Stimulated activated CD8-positive, alpha-beta memory T cell treated with anti-CD3 and anti-CD28 coated beads, Interleukin-15, amount 100 ng/mL, for 48 hours (primary cell): ENCODE measurements at regions not wholly inside any gene's neighbourhood (a gene's known extent, or its start where the extent isn't known, plus 50 kb on each side); places are given as distances from the start of the nearest gene placed in this dataset.

Source experiments
- DNase-seq, 2 donors: peaks; one replicate each; pipeline ENCODE4 v3.0.0-alpha.2; 2020; ENCODE audit warnings: low read depth in 2 of 2

- DNase-seq = no peak
These were observed 326.7 kb downstream of the ATP23 start for GRCh38 chr12:58268069-58268468.

- no peak for DNase-seq
These were observed 328.1 kb downstream of the ATP23 start for GRCh38 chr12:58269476-58269875.

DNA sequence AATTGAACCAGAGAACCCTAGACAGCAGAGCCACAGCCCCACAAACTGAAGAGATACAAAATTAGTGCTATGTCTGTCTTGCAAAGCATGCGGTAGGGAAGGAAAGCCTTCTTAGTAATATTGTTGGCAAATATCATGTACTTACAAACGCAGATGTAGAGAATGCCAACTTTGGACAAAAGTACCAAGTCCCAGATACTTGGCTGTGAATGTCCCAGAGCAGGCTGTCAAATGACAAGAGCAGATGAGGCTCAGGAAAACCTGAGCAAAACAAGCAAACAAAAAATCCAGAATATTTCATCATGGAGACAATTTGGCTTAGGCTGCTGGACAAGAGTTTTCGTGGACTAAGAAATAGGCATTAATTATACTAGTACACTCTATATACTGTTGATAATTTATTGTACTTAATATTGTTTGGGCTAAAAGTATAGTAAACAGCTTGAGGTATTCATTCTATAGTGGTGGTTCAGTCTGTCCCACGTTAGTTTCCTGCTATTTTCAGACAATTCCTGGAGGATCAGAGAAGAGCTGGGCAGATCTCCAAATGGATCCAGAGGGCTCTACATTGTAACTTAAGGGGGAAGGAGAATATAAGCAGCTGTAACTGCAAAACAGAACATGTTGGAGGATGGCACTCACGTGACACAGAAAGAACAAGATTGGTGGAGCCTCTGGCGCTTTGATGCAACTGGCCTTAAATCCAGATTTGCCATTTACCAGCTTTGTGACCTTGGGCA lies 329.8 kb downstream of the ATP23 start:
- DNase-seq = no peak

GRCh38 chr12:58272461-58272860 lies 331.1 kb downstream of the ATP23 start:
- DNase-seq = no peak

DNA sequence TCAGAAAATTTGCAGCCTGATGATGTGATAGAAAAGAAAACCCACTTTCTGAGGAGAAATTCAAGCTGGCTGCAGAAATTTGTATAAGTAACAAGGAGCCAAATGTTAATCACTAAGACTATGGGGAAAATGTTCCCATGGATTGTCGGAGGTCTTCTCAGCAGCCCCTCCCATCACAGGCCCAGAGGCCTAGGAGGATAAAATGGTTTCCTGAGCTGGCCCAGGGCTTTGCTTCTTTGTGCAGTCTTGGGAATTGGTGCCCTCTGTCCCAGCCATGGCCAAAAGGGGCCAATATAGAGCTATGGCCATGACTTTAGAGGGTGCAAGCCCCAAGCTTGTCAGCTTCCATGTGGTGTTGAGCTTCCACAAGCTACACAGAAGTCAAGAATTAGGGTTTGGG lies 335.9 kb downstream of the ATP23 start:
- DNase-seq = no peak

- DNase-seq = no peak
These were observed 342.2 kb downstream of the ATP23 start for GRCh38 chr12:58283553-58283952.

DNA sequence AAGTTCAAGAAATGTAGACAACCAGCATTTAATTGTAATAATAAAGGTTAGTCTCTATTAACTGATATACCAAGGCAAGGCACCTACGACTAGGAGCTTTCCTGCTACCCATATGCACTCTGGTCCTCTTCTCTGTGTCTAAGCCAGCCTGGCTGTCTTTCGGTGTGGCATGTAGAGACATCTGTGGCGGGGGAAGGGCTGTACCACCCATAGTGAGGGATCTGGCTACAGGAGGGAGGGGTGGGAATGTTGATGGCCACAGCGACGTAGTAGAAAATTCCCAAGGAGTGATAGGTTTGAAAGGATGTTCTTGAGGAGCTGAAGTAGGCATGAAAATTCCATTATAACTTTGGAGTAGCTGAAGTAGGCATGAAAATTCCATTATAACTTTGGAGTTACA lies 344.2 kb downstream of the ATP23 start:
- no peak for DNase-seq

GRCh38 chr12:58286353-58286752 lies 345.0 kb downstream of the ATP23 start:
- DNase-seq = no peak

- DNase-seq = no peak
These were observed 346.8 kb downstream of the ATP23 start for GRCh38 chr12:58288190-58288589.

GRCh38 chr12:58291106-58291505 lies 349.7 kb downstream of the ATP23 start:
- DNase-seq = no peak

DNA sequence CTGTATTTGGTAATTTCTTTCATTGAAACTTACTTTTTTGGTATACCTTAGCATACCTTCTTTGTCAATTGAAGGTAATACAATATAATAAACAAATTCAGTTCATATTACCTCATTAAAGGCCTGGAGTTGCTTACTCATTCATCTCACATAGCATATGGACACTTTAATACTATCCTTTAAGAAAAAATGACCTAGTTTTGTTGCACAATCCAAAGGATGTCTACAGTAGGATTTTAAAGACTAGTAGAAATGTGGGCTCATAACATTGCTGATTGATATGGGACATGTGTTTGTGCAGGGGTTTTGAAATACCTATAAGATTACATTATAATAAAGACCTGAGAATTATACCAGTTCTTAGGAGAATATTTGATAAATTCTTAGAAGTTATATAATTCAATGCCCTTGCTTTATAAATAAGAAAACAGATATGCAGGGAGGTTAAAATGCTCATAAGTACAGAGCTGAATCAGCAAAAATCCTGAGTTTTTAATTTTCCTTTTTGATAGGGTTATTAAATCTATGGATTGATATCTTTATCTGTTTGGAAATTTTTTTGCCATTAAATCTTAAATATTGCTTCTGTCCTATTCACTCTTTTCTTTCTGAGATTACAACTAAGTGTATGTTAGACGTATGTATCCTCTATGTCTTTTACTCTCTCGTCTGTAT lies 352.1 kb downstream of the ATP23 start:
- no peak for DNase-seq

GRCh38 chr12:58295268-58295667 lies 353.9 kb downstream of the ATP23 start:
- DNase-seq = no peak

DNA sequence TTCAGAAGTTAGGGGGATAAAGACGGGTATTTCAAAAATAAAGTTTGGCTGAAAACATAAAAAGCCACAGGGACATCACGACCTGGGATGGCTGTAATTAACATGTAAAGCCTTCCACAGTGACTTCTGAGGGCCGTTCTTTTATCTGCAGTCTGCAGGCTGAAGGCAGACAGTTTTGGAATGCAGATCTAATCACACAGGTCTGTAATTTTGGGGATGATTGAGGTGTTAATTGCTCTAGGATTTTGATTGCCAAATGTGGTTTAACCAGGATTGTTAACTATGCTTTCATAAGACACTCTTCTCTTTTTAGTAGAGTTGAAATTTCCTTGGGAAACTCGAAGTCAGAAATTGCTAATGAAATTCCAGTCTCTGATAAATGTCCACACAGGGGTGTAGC lies 355.5 kb downstream of the ATP23 start:
- no peak for DNase-seq

GRCh38 chr12:58298803-58299202 lies 357.4 kb downstream of the ATP23 start:
- no peak for DNase-seq

DNA sequence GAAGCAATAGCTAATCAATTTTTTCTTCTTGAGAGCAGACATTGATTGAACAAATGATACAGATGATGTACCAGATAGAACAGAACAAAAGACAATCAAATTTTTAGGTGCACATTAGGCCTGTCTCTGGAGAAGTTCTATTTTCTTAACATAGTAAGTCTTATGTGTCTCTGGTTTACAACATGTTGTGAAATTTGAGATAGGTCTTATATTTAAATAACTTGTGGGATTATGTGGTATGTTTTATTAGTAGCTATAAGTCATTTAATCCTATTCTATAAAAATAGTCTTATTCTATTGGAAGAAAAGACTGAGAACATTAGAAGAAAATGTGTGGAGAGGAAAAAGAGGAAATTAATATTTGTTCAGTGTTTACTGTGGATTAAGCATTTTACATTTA lies 358.0 kb downstream of the ATP23 start:
- no peak for DNase-seq

DNA sequence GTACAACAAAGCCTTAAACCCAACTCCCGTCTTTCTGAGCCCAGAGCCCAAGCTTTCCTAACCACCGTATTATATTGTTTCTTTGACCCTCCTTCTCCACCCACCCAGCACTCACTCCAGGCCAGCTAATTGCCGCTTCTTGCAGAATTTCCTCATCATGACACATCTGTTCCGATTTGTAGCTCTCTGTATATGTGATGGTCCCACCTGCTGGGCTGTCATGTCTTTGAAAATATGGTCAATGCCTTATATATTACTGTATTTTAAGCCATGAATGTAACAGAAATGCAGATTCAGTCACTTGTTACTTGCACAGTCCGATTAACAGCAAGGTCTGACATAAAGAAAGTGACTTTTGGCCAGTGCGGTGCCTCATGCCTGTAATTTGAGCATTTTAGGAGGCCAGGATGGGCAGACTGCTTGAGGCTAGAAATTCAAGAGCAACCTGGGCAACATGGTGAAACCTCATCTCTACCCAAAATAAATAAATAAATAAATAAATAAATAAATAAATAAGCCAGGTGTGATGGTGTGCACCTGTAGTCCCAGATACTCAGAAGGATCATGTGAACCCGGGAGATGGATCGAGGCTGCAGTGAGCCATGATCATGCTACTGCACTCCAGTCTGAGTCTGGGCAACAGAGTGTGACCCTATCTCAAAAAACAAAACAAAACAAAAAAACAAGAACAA lies 359.8 kb downstream of the ATP23 start:
- DNase-seq = no peak

DNA sequence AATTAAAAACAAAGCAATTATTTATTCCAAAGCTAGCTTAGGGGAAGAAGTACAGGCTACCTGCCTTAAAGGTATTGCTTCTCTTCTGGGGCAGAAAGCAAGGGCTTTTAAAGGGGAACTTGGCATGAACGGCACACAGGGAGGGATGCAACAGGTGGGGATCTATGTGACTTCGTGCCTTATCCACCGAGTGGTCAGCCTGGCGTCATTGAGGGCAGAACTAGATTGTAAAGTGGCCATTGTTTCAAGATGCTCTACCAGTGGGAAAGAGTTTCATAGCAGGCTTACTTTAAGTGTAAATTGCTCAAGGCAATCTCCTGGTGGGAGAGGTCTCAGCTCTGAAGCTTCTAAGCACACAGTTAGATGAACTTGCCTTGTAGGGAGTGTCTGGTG lies 360.4 kb downstream of the ATP23 start:
- DNase-seq = no peak

- no peak for DNase-seq
These were observed 361.2 kb downstream of the ATP23 start for GRCh38 chr12:58302487-58303011.

DNA sequence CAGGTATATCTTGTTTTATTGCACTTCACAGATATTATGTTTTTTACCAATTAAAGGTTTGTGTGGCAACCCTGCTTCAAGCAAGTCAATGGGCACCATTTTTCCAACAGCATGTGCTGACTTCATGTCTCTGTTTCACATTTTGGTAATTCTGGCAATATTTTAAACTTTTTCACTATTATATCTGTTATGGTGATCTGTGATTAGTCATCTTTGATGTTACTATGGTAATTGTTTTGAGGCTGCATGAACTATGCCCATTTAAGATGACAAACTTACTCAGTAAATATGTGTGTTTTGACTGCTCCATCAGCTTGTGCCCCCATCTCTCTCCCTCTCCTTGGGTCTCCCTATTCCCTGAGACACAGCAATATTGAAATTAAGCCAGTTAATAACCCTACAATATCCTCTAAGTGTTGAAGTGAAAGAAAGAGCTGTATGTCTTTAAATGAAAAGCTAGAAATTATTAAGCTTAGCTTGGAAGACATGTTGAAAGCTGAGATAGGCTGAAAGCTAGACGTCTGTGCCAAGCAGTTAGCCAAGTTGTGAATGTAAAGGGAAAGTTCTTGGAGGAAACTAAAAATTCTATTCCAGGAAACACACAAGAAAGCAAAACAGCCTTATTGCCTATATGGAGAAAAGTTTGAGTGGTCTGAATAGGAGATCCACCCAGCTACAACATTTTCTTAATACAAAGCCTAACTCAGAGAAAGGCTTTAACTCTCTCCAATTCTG lies 365.1 kb downstream of the ATP23 start:
- no peak for DNase-seq

GRCh38 chr12:58309806-58310205 lies 368.4 kb downstream of the ATP23 start:
- DNase-seq = no peak

DNA sequence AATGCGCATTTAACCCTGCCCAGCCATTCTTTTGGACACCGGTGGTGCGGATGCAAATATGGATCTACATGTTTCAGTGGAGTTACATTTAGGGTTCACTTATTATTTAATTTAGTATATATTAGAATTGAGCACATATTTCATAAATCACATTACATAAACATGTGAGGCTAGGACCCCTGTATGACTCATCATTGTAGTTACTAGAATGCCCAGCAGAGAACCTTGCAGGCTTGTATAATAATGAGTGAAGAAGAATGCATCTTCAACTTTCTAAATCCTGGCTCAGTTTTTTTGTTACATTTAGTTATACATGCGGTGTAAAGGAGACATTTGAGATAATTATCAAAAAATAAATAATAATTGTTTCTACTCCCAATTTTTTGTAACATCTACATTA lies 369.0 kb downstream of the ATP23 start:
- DNase-seq = no peak
